ENCODE measurements at regions not wholly inside any gene's neighbourhood (a gene's known extent, or its start where the extent isn't known, plus 50 kb on each side); places are given as distances from the start of the nearest gene placed in this dataset.

GRCh38 chr19:32017176-32017953 lies 328.0 kb upstream of the ZNF507 start:
- H3K27me3 Mint-ChIP-seq (ENCODE audit: low read depth): no peaks in the 10 kb centered on the region
- H3K27ac Mint-ChIP-seq: no peak overlapping the region
- peaks cover 10% of the 10 kb centered on the region for H3K9me3 Mint-ChIP-seq
- no peaks in the 10 kb centered on the region for H3K4me1 Mint-ChIP-seq (ENCODE audit: low read depth)
- H3K36me3 Mint-ChIP-seq (ENCODE audit: low read depth): no peaks in the 10 kb centered on the region
- H3K4me3 Mint-ChIP-seq: no peak overlapping the region

DNA sequence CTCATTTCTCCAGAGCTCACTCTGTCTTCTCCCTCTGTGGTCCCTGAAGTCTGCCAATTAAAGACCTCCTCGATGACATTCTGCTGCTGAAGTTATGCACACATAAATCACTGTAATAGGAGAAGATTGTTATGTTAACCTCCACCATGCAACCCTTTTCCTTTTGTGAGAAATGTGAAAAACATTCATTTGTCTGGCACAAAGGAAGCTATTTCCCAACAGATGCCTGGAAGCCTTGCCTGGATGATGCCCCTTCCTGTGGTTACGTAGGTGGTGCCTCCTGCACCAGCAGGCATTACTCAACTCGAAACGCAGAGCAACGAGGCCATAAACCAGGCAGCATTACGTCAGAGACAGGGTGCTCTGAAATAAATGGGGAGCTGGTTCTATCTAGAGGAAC lies 327.4 kb upstream of the ZNF507 start:
- Mint-ChIP-seq H3K27me3 (ENCODE audit: low read depth) (no peaks in the 10 kb centered on the region), H3K9me3 (peaks cover 12% of the 10 kb centered on the region), H3K36me3 (ENCODE audit: low read depth) (no peaks in the 10 kb centered on the region), H3K4me3 (no peak overlapping the region), H3K4me1 (ENCODE audit: low read depth) (no peaks in the 10 kb centered on the region), H3K27ac (no peak overlapping the region)

- H3K4me3 Mint-ChIP-seq: no peak overlapping the region
- no peaks in the 10 kb centered on the region for H3K27me3 Mint-ChIP-seq (ENCODE audit: low read depth)
- H3K36me3 Mint-ChIP-seq (ENCODE audit: low read depth): no peaks in the 10 kb centered on the region
- H3K27ac Mint-ChIP-seq: no peak overlapping the region
- H3K4me1 Mint-ChIP-seq (ENCODE audit: low read depth): no peaks in the 10 kb centered on the region
- peaks cover 15% of the 10 kb centered on the region for H3K9me3 Mint-ChIP-seq
Measured at GRCh38 chr19:32020538-32020937, 324.9 kb upstream of the ZNF507 start.

DNA sequence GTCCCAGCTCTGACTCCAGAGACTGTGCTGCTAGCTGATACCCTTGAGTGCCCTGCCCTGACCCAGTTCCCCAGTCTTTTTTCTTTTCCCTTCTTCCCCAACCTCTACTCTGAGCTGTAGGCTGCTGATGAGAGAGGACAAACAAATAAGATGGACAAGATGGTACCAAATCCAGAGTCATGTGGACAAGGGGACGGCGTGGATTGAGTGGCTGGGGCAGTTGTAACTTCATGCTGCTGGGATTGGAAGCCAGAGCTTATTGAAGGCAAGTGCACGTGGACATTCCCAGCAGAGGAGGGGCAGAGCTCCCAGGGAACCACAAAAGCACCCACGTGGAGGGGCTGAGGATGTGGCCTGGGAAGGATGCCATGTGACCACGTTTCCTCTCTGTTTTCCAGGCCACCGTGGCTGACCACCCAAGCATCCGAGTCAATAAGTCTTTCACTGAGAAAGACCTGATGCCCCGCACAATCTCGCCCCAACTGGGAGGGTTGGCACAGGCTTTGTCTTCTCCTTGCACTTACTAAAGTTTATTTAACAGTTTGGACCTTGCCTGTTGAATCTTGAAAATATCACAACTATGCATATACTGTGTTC lies 323.3 kb upstream of the ZNF507 start:
- Mint-ChIP-seq H3K36me3 (ENCODE audit: low read depth) (no peaks in the 10 kb centered on the region), H3K27me3 (ENCODE audit: low read depth) (no peaks in the 10 kb centered on the region), H3K4me3 (no peak overlapping the region), H3K9me3 (peaks cover 25% of the 10 kb centered on the region), H3K4me1 (ENCODE audit: low read depth) (no peaks in the 10 kb centered on the region), H3K27ac (no peak overlapping the region)

DNA sequence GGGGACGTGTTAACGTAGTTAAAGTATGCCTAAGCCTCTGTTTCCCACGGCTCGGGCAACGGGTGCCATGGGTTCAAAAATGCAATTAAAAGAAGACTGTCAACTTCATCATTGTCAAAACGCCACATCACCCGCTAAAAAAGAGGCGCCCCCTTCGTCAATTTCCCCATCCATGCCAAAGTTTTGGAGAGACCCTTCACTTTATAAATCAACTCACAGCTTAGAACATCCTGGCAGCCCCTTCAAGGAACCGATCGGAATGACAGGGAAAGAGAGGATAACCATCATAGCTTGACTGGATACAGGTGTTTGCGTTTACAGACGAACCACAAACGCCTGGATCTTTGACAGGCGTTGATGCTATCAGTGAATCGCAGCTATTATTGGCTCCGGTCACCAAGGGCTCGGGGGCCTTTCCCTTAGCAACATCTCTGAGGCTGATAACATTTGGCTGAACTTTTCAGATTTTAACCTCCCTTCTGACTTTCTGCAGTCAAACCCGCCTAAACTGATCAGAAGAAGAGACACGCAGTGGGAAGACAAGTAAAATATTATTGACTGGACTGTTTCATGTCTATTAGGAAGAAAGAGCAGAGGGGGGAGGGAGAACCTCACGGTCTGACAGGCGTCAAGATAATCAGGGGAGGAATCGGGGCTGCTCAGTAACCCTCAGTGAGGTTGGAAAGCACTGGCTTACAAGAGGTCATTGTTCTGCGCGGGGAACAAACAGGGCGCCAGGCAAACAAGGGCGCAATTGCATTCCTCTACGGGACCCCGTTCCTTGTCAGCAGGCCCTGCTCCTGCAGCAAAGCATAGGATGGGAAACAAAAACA lies 322.5 kb upstream of the ZNF507 start:
- Mint-ChIP-seq H3K4me1 (ENCODE audit: low read depth) (no peaks in the 10 kb centered on the region), H3K9me3 (peaks cover 26% of the 10 kb centered on the region), H3K4me3 (no peak overlapping the region), H3K27me3 (ENCODE audit: low read depth) (no peaks in the 10 kb centered on the region), H3K36me3 (ENCODE audit: low read depth) (no peaks in the 10 kb centered on the region), H3K27ac (no peak overlapping the region)

GRCh38 chr19:32023564-32023832 lies 321.9 kb upstream of the ZNF507 start:
- no peaks in the 10 kb centered on the region for H3K4me1 Mint-ChIP-seq (ENCODE audit: low read depth)
- no peak overlapping the region for H3K27ac Mint-ChIP-seq
- H3K4me3 Mint-ChIP-seq: no peak overlapping the region
- H3K36me3 Mint-ChIP-seq (ENCODE audit: low read depth): no peaks in the 10 kb centered on the region
- no peaks in the 10 kb centered on the region for H3K27me3 Mint-ChIP-seq (ENCODE audit: low read depth)
- H3K9me3 Mint-ChIP-seq: peaks cover 26% of the 10 kb centered on the region

- Mint-ChIP-seq H3K27me3 (ENCODE audit: low read depth) (no peaks in the 10 kb centered on the region), H3K27ac (no peak overlapping the region), H3K4me1 (ENCODE audit: low read depth) (no peaks in the 10 kb centered on the region), H3K4me3 (no peak overlapping the region), H3K36me3 (ENCODE audit: low read depth) (no peaks in the 10 kb centered on the region), H3K9me3 (peaks cover 28% of the 10 kb centered on the region)
Measured at GRCh38 chr19:32029235-32029634, 316.2 kb upstream of the ZNF507 start.

- Mint-ChIP-seq H3K27ac (no peak overlapping the region), H3K36me3 (ENCODE audit: low read depth) (no peaks in the 10 kb centered on the region), H3K9me3 (peaks cover 12% of the 10 kb centered on the region), H3K27me3 (ENCODE audit: low read depth) (no peaks in the 10 kb centered on the region), H3K4me1 (ENCODE audit: low read depth) (no peaks in the 10 kb centered on the region), H3K4me3 (no peak overlapping the region)
Measured at GRCh38 chr19:32032561-32032960, 312.8 kb upstream of the ZNF507 start.

DNA sequence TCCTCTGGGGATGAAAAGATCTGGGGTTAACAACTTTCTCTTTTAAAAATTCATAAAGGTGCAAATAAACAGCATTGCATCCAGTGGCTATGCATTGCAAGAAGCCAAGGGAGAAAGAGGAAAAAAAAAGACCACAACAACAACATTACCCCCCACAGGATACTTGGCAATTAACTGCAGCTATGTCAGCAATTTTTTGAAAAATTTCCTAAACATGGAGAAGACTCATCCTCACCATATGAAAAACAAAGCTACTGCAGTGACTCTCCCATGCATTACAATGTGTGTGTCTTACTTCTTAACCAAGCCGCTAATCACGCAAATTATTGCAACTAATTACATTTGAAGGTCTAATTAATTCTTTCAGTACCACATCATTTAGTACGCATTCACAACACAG lies 309.8 kb upstream of the ZNF507 start:
- H3K27me3 Mint-ChIP-seq (ENCODE audit: low read depth): no peaks in the 10 kb centered on the region
- H3K4me1 Mint-ChIP-seq (ENCODE audit: low read depth): no peaks in the 10 kb centered on the region
- H3K4me3 Mint-ChIP-seq: no peak overlapping the region
- H3K9me3 Mint-ChIP-seq: peaks cover 4% of the 10 kb centered on the region
- H3K27ac Mint-ChIP-seq: no peak overlapping the region
- no peaks in the 10 kb centered on the region for H3K36me3 Mint-ChIP-seq (ENCODE audit: low read depth)

DNA sequence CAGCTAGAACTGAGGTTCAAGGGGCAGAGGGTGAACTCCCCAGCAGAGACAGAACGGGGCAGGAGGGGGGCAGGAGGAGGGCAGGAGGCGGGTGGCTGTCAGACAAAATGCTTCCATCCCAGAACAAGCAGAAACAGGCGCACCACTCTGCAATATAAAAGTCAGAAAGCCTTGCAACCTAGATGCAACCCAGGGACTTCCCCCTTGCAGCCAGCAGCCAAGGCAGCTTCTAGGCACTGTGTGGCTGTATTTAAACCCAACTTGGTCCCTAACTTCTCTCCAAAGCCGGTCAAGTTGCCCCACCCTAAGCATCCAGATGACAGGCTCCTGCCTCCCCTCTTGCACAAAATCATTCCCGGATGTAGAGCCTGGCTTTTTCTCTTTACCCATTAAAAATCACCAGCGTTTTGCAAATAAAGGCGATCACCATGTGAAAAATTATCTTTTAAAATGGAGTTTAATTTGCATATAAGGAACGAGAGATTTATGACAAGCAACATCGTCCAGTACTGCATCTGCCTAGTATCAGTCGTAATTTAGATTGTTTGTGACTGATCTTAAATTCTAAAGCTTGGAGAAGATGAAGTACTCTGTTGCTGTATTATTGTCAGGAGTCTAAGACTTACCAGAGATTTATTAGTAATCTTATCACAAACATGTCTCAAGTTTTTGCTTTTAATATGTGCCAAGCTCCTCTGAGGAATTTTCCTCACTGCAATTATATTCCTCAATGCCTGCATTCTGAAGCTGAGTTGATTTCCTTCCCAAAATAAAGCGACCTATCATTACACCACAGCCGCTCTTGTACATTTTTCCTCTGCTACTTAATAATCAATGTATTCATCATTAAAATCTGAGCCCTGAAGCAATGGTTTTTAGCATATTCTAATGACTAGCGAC lies 307.1 kb upstream of the ZNF507 start:
- Mint-ChIP-seq H3K27me3 (ENCODE audit: low read depth) (peaks cover 14% of the 10 kb centered on the region), H3K4me1 (ENCODE audit: low read depth) (no peaks in the 10 kb centered on the region), H3K27ac (no peak overlapping the region), H3K36me3 (ENCODE audit: low read depth) (no peaks in the 10 kb centered on the region), H3K4me3 (no peak overlapping the region), H3K9me3 (no peaks in the 10 kb centered on the region)

GRCh38 chr19:32038961-32039360 lies 306.4 kb upstream of the ZNF507 start:
- peaks cover 15% of the 10 kb centered on the region for H3K27me3 Mint-ChIP-seq (ENCODE audit: low read depth)
- H3K36me3 Mint-ChIP-seq (ENCODE audit: low read depth): no peaks in the 10 kb centered on the region
- H3K27ac Mint-ChIP-seq: no peak overlapping the region
- no peaks in the 10 kb centered on the region for H3K9me3 Mint-ChIP-seq
- no peak overlapping the region for H3K4me3 Mint-ChIP-seq
- no peaks in the 10 kb centered on the region for H3K4me1 Mint-ChIP-seq (ENCODE audit: low read depth)

DNA sequence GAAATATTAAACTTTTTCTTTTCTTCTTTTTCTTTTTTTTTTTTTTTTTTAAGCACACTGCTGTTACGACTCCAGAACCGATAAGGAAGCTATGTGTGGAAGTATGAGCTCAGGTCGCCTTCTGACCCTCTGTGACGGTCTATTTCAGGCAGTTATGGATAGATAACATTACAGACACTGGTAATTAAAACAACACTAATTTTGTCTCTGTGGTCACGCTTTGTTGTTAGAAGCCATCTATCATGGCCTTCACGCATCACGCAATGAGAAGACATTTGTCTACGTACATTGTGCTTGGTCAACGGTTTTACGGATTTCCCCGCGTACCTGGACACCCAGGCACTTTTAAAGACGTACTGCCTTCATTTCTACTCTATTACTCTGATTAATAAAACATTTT lies 306.0 kb upstream of the ZNF507 start:
- H3K4me1 Mint-ChIP-seq (ENCODE audit: low read depth): no peaks in the 10 kb centered on the region
- no peak overlapping the region for H3K27ac Mint-ChIP-seq
- H3K27me3 Mint-ChIP-seq (ENCODE audit: low read depth): peaks cover 15% of the 10 kb centered on the region

DNA sequence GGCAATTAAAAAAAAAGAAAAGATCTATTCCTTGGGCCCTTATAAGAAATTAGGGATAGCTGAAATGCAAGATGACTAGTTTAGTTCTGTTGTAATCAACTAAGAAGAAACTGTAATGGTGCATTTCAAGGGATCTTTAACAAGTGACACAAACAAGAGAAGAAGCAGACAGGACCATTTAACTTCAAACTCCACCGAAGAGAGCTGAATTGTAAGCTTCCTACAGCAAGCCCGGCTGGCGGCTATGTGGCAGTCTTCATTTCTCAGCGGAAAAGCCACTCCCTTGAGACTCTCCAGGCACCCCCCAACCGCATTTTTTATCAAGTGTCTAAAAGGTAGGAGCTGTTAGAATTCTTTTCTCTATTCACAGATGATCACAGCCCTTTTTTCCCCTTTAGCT lies 305.2 kb upstream of the ZNF507 start:
- H3K36me3 Mint-ChIP-seq (ENCODE audit: low read depth): no peaks in the 10 kb centered on the region
- H3K4me3 Mint-ChIP-seq: no peak overlapping the region
- H3K27me3 Mint-ChIP-seq (ENCODE audit: low read depth): peaks cover 15% of the 10 kb centered on the region
- no peaks in the 10 kb centered on the region for H3K4me1 Mint-ChIP-seq (ENCODE audit: low read depth)
- no peaks in the 10 kb centered on the region for H3K9me3 Mint-ChIP-seq
- H3K27ac Mint-ChIP-seq: no peak overlapping the region

More for the DNA sequence above, 306.0 kb upstream of the ZNF507 start:
- Mint-ChIP-seq H3K9me3 (no peaks in the 10 kb centered on the region), H3K4me3 (no peak overlapping the region), H3K36me3 (ENCODE audit: low read depth) (no peaks in the 10 kb centered on the region)

DNA sequence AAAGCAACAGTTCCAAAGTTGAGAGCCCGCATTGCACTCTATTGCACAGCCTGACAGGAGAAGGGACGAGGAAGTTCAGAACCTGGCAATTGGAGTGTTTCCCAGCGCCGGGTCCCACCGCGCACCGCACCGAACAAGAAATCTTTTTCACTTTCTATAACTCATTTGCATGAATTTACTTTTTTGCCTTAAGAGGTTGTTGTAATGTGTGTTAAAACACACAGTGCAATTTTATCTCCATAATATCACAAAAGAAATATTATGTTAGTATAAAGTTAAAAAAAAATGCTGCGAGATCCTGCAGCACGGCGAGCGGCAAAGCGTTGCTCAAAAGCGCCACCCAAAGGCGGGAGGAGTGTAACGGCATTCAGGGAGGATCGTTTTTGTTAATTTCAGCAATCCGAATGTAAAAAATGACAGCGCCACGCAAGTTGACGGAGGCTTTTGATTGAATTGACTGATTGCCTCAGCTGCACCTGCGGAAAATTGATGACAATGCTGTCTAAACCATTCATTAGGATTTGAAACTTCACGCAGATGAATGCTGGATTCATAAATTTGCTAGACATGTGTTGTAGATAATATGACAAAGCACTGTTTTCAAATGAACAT lies 303.6 kb upstream of the ZNF507 start:
- peaks cover 15% of the 10 kb centered on the region for H3K27me3 Mint-ChIP-seq (ENCODE audit: low read depth)
- H3K27ac Mint-ChIP-seq: no peak overlapping the region
- no peaks in the 10 kb centered on the region for H3K36me3 Mint-ChIP-seq (ENCODE audit: low read depth)
- H3K4me1 Mint-ChIP-seq (ENCODE audit: low read depth): no peaks in the 10 kb centered on the region
- no peaks in the 10 kb centered on the region for H3K9me3 Mint-ChIP-seq
- no peak overlapping the region for H3K4me3 Mint-ChIP-seq
